WTC11 (cell line): ENCODE measurements at regions not wholly inside any gene's neighbourhood (a gene's known extent, or its start where the extent isn't known, plus 50 kb on each side); places are given as distances from the start of the nearest gene placed in this dataset.

Source experiments
- ATAC-seq: fragments of 200-7000 bp; cut with Tn5 transposase; 2 replicates; pipeline ENCODE4 v1.10.0; 2021; ENCODE audit warnings: mild to moderate bottlenecking, moderate library complexity
- CTCF ChIA-PET: fragments of 300-600 bp; sonication (Branson Sonifier 250); formaldehyde crosslinking; loops from one replicate; lab custom pipeline; 2021; ENCODE audit warnings: antibody characterized with exemption; lab: Charles Lee
- POLR2A ChIA-PET: fragments of 350-600 bp; sonication (Branson Sonifier 250); formaldehyde crosslinking; loops from one replicate; lab custom pipeline; 2021; ENCODE audit warnings: antibody characterized with exemption; lab: Charles Lee
- DNase-seq: peaks from one replicate; pipeline ENCODE4 v3.0.0; 2021; ENCODE audit warnings: low spot score
- H3K27ac Mint-ChIP-seq: 2 replicates; pipeline ENCODE4 v1.8.0; 2021; ENCODE audit warnings: mixed read lengths
- H3K27me3 Mint-ChIP-seq: 2 replicates; pipeline ENCODE4 v1.8.0; 2021; ENCODE audit warnings: low read depth, mild to moderate bottlenecking, moderate library complexity, mixed read lengths
- H3K36me3 Mint-ChIP-seq: 2 replicates; pipeline ENCODE4 v1.8.0; 2021; ENCODE audit warnings: mixed read lengths
- H3K4me1 Mint-ChIP-seq: 2 replicates; pipeline ENCODE4 v1.8.0; 2022; ENCODE audit warnings: mixed read lengths
- H3K4me3 Mint-ChIP-seq: 2 replicates; pipeline ENCODE4 v1.8.0; 2021; ENCODE audit warnings: mild to moderate bottlenecking, moderate library complexity, mixed read lengths
- H3K9me3 Mint-ChIP-seq: 2 replicates; pipeline ENCODE4 v1.8.0; 2021; ENCODE audit warnings: mixed read lengths
- ELF4 ChIP-seq: sonication (generic); formaldehyde crosslinking; IDR thresholded peaks from 2 replicates; pipeline ENCODE4 v1.8.1; 2022; ENCODE audit warnings: low read depth, mild to moderate bottlenecking, moderate library complexity, missing genetic modification reagents
- ETV6 ChIP-seq: sonication (generic); formaldehyde crosslinking; IDR thresholded peaks from 2 replicates; pipeline ENCODE4 v1.8.1; 2022; ENCODE audit warnings: mild to moderate bottlenecking, missing genetic modification reagents
- FOXJ3 ChIP-seq: sonication (generic); formaldehyde crosslinking; IDR thresholded peaks from 2 replicates; pipeline ENCODE4 v1.9.0; 2021; ENCODE audit warnings: missing genetic modification reagents, mild to moderate bottlenecking, borderline replicate concordance
- FOXK1 ChIP-seq: sonication (generic); formaldehyde crosslinking; IDR thresholded peaks from 2 replicates; pipeline ENCODE4 v1.8.0; 2022; ENCODE audit warnings: mild to moderate bottlenecking, moderate library complexity, missing genetic modification reagents
- HMGA2 ChIP-seq: fragments of 250-450 bp; sonication (Bioruptor Pico); IDR thresholded peaks from 2 replicates; pipeline ENCODE4 v1.4.0; 2021; ENCODE audit warnings: mild to moderate bottlenecking, moderate library complexity
- NFYB ChIP-seq: sonication (generic); formaldehyde crosslinking; conservative IDR thresholded peaks from 2 replicates; pipeline ENCODE4 v1.8.0; 2022; ENCODE audit warnings: low read depth, missing genetic modification reagents
- NR1H2 ChIP-seq: sonication (generic); formaldehyde crosslinking; IDR thresholded peaks from 2 replicates; pipeline ENCODE4 v1.9.0; 2021; ENCODE audit warnings: mild to moderate bottlenecking, moderate library complexity, missing genetic modification reagents
- RELA ChIP-seq: sonication (generic); formaldehyde crosslinking; IDR thresholded peaks from 2 replicates; pipeline ENCODE4 v1.8.1; 2022; ENCODE audit warnings: missing genetic modification reagents, mild to moderate bottlenecking, borderline replicate concordance
- RORB ChIP-seq: fragments of 250-450 bp; sonication (Bioruptor Pico); IDR thresholded peaks from 2 replicates; pipeline ENCODE4 v1.9.0; 2021; ENCODE audit warnings: mild to moderate bottlenecking
- TCF7 ChIP-seq: sonication (generic); formaldehyde crosslinking; IDR thresholded peaks from 2 replicates; pipeline ENCODE4 v1.8.0; 2022; ENCODE audit warnings: mild to moderate bottlenecking, low read depth, missing genetic modification reagents, moderate library complexity
- ZNF317 ChIP-seq: sonication (generic); formaldehyde crosslinking; IDR thresholded peaks from 2 replicates; pipeline ENCODE4 v1.8.1; 2023; ENCODE audit warnings: low read depth, mild to moderate bottlenecking, moderate library complexity, missing genetic modification reagents, borderline replicate concordance
- ZNF396 ChIP-seq: fragments of 250-450 bp; sonication (Bioruptor Pico); IDR thresholded peaks from 2 replicates; pipeline ENCODE4 v1.8.0; 2021; ENCODE audit warnings: mild to moderate bottlenecking, moderate library complexity, borderline replicate concordance
- ZNF416 ChIP-seq: fragments of 250-450 bp; sonication (Bioruptor Pico); IDR thresholded peaks from 2 replicates; pipeline ENCODE4 v1.9.0; 2021; ENCODE audit warnings: mild to moderate bottlenecking, inconsistent platforms
- TF ChIP-seq, protein P1 (sequence below): sonication (generic); formaldehyde crosslinking; IDR thresholded peaks from 2 replicates; pipeline ENCODE4 v1.8.0; 2022; ENCODE audit warnings: mild to moderate bottlenecking, missing genetic modification reagents
- TF ChIP-seq, protein P2 (sequence below): sonication (generic); formaldehyde crosslinking; IDR thresholded peaks from 2 replicates; pipeline ENCODE4 v1.8.1; 2023; ENCODE audit warnings: mild to moderate bottlenecking, missing genetic modification reagents, moderate library complexity
- TF ChIP-seq, protein P3 (sequence below): sonication (generic); formaldehyde crosslinking; IDR thresholded peaks from 2 replicates; pipeline ENCODE4 v1.8.0; 2022; ENCODE audit warnings: mild to moderate bottlenecking, missing genetic modification reagents
- TF ChIP-seq, protein P4 (sequence below): sonication (generic); formaldehyde crosslinking; IDR thresholded peaks from 2 replicates; pipeline ENCODE4 v1.8.1; 2023; ENCODE audit warnings: mild to moderate bottlenecking, missing genetic modification reagents
- TF ChIP-seq, protein P5 (sequence below): sonication (generic); formaldehyde crosslinking; IDR thresholded peaks from 2 replicates; pipeline ENCODE4 v1.8.0; 2023; ENCODE audit warnings: missing genetic modification reagents
- TF ChIP-seq, protein P6 (sequence below): fragments of 250-450 bp; sonication (Bioruptor Pico); IDR thresholded peaks from 2 replicates; pipeline ENCODE4 v1.9.0; 2021; ENCODE audit warnings: mild to moderate bottlenecking

DNA sequence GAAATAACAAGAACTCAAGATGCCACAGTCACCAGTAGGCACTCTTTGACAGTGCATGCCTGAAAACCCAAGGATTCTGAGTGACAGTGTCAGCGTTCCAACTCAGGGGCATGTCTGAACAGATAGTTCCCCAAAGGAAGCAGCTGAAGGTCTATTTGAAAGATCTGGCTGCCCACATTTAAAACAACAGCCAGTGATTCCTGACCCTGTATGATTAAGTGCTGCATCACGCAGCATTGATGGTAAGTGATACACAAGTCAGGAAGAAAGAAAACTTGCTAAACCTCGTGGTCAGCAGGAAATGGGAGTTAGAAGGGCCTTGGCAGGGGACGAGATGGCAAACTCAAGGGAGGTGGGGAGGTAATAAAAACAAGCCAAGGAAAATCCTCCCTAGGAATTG is 1013.1 kb downstream of the TYW1 start:
- ATAC-seq (no peak), DNase-seq (no peak)
- H3K4me1 Mint-ChIP-seq, result peaks cover 11% of the 10 kb centered on the region
- ChIA-PET POLR2A (no interaction called here), CTCF (interaction anchor here (1.8 kb wide), 1 partner anchor 53 kb away, joined by 4 read pairs; no protein-coding TSS in a partner anchor)
- H3K27ac Mint-ChIP-seq, result no peak overlapping the region
- H3K9me3 Mint-ChIP-seq, result peaks cover 11% of the 10 kb centered on the region
- H3K4me3 Mint-ChIP-seq, result no peak overlapping the region
- TF ChIP-seq, protein P1, sequence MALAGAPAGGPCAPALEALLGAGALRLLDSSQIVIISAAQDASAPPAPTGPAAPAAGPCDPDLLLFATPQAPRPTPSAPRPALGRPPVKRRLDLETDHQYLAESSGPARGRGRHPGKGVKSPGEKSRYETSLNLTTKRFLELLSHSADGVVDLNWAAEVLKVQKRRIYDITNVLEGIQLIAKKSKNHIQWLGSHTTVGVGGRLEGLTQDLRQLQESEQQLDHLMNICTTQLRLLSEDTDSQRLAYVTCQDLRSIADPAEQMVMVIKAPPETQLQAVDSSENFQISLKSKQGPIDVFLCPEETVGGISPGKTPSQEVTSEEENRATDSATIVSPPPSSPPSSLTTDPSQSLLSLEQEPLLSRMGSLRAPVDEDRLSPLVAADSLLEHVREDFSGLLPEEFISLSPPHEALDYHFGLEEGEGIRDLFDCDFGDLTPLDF (CRISPR knock-in tag), result no peak
- TF ChIP-seq, protein P2, sequence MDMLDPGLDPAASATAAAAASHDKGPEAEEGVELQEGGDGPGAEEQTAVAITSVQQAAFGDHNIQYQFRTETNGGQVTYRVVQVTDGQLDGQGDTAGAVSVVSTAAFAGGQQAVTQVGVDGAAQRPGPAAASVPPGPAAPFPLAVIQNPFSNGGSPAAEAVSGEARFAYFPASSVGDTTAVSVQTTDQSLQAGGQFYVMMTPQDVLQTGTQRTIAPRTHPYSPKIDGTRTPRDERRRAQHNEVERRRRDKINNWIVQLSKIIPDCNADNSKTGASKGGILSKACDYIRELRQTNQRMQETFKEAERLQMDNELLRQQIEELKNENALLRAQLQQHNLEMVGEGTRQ (CRISPR knock-in tag), result no peak
- TF ChIP-seq ZNF396 (CRISPR knock-in tag) (no peak), FOXJ3 (CRISPR knock-in tag) (no peak), NFYB (CRISPR knock-in tag) (no peak), FOXK1 (CRISPR knock-in tag) (no peak)
- peaks cover 54% of the 10 kb centered on the region for H3K27me3 Mint-ChIP-seq
- peaks cover 9% of the 10 kb centered on the region for H3K36me3 Mint-ChIP-seq

DNA sequence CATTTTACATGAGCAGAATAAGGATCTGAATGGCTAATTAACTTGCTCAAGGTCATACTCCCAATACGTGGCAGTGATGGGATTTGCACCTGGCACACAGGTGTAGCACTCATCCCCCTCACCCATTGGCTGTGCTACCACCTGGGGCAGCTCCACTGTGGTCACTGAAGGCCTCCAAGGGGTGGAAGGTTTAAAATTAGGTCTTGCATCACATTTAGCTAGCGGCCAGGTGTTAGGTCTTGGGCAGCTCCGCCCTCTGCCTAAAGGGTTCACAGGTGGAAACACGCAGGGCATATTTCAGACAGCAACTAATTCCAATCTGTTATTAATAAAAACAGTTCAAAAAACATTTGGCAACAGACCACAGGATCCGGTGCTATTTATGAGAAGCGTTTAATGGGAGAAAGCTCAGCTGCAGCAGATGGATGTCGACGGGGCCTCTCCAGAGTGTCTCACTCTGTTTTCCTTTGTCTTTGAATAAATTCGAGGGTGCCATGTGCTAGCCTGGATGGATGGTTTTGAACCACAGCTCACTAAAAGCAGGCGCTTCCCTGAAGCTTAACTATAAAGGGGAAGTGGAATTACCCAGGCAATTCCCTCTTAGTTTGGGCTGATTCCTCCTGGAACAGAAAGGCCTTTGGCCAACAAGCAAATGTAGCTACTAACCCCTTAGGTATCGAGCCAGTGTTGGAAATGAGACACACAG is 1017.6 kb downstream of the TYW1 start:
- CTCF ChIA-PET, result interaction anchor here (0.5 to 0.7 kb wide), 2 partner anchors 364 to 530 kb away, joined by 3 to 6 read pairs; no protein-coding TSS in a partner anchor
- TF ChIP-seq, protein P3, sequence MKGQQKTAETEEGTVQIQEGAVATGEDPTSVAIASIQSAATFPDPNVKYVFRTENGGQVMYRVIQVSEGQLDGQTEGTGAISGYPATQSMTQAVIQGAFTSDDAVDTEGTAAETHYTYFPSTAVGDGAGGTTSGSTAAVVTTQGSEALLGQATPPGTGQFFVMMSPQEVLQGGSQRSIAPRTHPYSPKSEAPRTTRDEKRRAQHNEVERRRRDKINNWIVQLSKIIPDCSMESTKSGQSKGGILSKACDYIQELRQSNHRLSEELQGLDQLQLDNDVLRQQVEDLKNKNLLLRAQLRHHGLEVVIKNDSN (CRISPR knock-in tag), result no peak
- TF ChIP-seq RORB (CRISPR knock-in tag) (no peak), TCF7 (CRISPR knock-in tag) (no peak), NR1H2 (no peak), ELF4 (CRISPR knock-in tag) (no peak), ETV6 (CRISPR knock-in tag) (no peak), RELA (CRISPR knock-in tag) (no peak), ZNF317 (CRISPR knock-in tag) (no peak), FOXJ3 (CRISPR knock-in tag) (no peak), HMGA2 (no peak), ZNF416 (CRISPR knock-in tag) (no peak)
- TF ChIP-seq, protein P4, sequence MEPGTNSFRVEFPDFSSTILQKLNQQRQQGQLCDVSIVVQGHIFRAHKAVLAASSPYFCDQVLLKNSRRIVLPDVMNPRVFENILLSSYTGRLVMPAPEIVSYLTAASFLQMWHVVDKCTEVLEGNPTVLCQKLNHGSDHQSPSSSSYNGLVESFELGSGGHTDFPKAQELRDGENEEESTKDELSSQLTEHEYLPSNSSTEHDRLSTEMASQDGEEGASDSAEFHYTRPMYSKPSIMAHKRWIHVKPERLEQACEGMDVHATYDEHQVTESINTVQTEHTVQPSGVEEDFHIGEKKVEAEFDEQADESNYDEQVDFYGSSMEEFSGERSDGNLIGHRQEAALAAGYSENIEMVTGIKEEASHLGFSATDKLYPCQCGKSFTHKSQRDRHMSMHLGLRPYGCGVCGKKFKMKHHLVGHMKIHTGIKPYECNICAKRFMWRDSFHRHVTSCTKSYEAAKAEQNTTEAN (CRISPR knock-in tag), result no peak
- TF ChIP-seq, protein P5, sequence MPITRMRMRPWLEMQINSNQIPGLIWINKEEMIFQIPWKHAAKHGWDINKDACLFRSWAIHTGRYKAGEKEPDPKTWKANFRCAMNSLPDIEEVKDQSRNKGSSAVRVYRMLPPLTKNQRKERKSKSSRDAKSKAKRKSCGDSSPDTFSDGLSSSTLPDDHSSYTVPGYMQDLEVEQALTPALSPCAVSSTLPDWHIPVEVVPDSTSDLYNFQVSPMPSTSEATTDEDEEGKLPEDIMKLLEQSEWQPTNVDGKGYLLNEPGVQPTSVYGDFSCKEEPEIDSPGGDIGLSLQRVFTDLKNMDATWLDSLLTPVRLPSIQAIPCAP (CRISPR knock-in tag), result no peak
- TF ChIP-seq, protein P6, sequence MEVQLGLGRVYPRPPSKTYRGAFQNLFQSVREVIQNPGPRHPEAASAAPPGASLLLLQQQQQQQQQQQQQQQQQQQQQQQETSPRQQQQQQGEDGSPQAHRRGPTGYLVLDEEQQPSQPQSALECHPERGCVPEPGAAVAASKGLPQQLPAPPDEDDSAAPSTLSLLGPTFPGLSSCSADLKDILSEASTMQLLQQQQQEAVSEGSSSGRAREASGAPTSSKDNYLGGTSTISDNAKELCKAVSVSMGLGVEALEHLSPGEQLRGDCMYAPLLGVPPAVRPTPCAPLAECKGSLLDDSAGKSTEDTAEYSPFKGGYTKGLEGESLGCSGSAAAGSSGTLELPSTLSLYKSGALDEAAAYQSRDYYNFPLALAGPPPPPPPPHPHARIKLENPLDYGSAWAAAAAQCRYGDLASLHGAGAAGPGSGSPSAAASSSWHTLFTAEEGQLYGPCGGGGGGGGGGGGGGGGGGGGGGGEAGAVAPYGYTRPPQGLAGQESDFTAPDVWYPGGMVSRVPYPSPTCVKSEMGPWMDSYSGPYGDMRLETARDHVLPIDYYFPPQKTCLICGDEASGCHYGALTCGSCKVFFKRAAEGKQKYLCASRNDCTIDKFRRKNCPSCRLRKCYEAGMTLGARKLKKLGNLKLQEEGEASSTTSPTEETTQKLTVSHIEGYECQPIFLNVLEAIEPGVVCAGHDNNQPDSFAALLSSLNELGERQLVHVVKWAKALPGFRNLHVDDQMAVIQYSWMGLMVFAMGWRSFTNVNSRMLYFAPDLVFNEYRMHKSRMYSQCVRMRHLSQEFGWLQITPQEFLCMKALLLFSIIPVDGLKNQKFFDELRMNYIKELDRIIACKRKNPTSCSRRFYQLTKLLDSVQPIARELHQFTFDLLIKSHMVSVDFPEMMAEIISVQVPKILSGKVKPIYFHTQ (CRISPR knock-in tag), result no peak

More for the DNA sequence above, 1017.6 kb downstream of the TYW1 start:
- no peak overlapping the region for H3K27ac Mint-ChIP-seq
- POLR2A ChIA-PET, result no interaction called here
- H3K4me1 Mint-ChIP-seq, result peaks cover 26% of the 10 kb centered on the region
- H3K9me3 Mint-ChIP-seq, result peaks cover 11% of the 10 kb centered on the region
- DNase-seq, result no peak
- no peak for ATAC-seq
- peaks cover 81% of the 10 kb centered on the region for H3K27me3 Mint-ChIP-seq
- H3K36me3 Mint-ChIP-seq, result peaks cover 9% of the 10 kb centered on the region
- H3K4me3 Mint-ChIP-seq, result no peak overlapping the region
